Amniotic stem cell (primary cell): ENCODE measurements at regions not wholly inside any gene's neighbourhood (a gene's known extent, or its start where the extent isn't known, plus 50 kb on each side); places are given as distances from the start of the nearest gene placed in this dataset.

Experiments
- DNase-seq: peaks from one replicate; lab custom pipeline; 2025; lab: John Stamatoyannopoulos, UW

GRCh38 chr1:103854279-103854678 lies 104.6 kb downstream of the AMY1C start:
- DNase-seq: no peak

- DNase-seq: no peak
Measured at GRCh38 chr1:103859721-103860120, 110.0 kb downstream of the AMY1C start.

- no peak for DNase-seq
Measured at GRCh38 chr1:103898576-103899345, 149.1 kb downstream of the AMY1C start.

GRCh38 chr1:103900005-103900404 lies 150.3 kb downstream of the AMY1C start:
- DNase-seq: no peak

GRCh38 chr1:103901072-103901471 lies 151.4 kb downstream of the AMY1C start:
- DNase-seq: no peak

- no peak for DNase-seq
Measured at GRCh38 chr1:103905363-103905762, 155.7 kb downstream of the AMY1C start.

GRCh38 chr1:103911450-103911849 lies 161.8 kb downstream of the AMY1C start:
- DNase-seq: no peak

- DNase-seq: no peak
Measured at GRCh38 chr1:103917795-103918194, 168.1 kb downstream of the AMY1C start.

GRCh38 chr1:103931891-103932290 lies 182.2 kb downstream of the AMY1C start:
- no peak for DNase-seq

- DNase-seq: no peak
Measured at GRCh38 chr1:103937763-103938357, 188.2 kb downstream of the AMY1C start.

- DNase-seq: no peak
Measured at GRCh38 chr1:103941086-103941485, 191.4 kb downstream of the AMY1C start.

GRCh38 chr1:103942029-103942428 lies 192.3 kb downstream of the AMY1C start:
- no peak for DNase-seq

GRCh38 chr1:103945774-103946173 lies 196.1 kb downstream of the AMY1C start:
- no peak for DNase-seq

- DNase-seq: no peak
Measured at GRCh38 chr1:103948526-103948925, 198.8 kb downstream of the AMY1C start.

- DNase-seq: no peak
Measured at GRCh38 chr1:103949779-103950178, 200.1 kb downstream of the AMY1C start.

- DNase-seq: no peak
Measured at GRCh38 chr1:103953386-103953785, 203.7 kb downstream of the AMY1C start.

- DNase-seq: no peak
Measured at GRCh38 chr1:103958699-103959098, 209.0 kb downstream of the AMY1C start.

GRCh38 chr1:103959565-103959964 lies 209.9 kb downstream of the AMY1C start:
- DNase-seq: no peak

- DNase-seq: no peak
Measured at GRCh38 chr1:103960045-103960444, 210.3 kb downstream of the AMY1C start.

GRCh38 chr1:103960710-103961109 lies 211.0 kb downstream of the AMY1C start:
- DNase-seq: no peak

- no peak for DNase-seq
Measured at GRCh38 chr1:103986792-103987191, 237.1 kb downstream of the AMY1C start.

- DNase-seq: no peak
Measured at GRCh38 chr1:103997631-103998030, 247.9 kb downstream of the AMY1C start.

- no peak for DNase-seq
Measured at GRCh38 chr1:104018922-104019674, 269.4 kb downstream of the AMY1C start.
